Thyroid gland (tissue), 4 donors: ENCODE measurements at regions not wholly inside any gene's neighbourhood (a gene's known extent, or its start where the extent isn't known, plus 50 kb on each side); places are given as distances from the start of the nearest gene placed in this dataset.

Experiments
- DNase-seq, 2 donors: peaks; one replicate each; pipeline ENCODE4 v3.0.0-alpha.2; 2019
- H3K27ac ChIP-seq, 3 donors: fragments of 200-600 bp; sonication (generic); 1 replicate in 2 of 3; 2 replicates in 1 of 3; pipeline ENCODE4 v1.5.1; 2016 to 2019; ENCODE audit warnings: mild to moderate bottlenecking in 1 of 3, moderate library complexity in 1 of 3
- H3K27me3 ChIP-seq: fragments of 200-600 bp; sonication (generic); one replicate; pipeline ENCODE4 v1.5.1; 2019
- H3K36me3 ChIP-seq, 2 donors: fragments of 200-600 bp; sonication (generic); one replicate each; pipeline ENCODE4 v1.5.1; 2016 to 2019
- H3K4me1 ChIP-seq, 2 donors: fragments of 200-600 bp; sonication (generic); one replicate each; pipeline ENCODE4 v1.5.1; 2017 to 2019
- H3K4me3 ChIP-seq, 3 donors: fragments of 200-600 bp; sonication (generic); replicated peaks in 1 of 3; 1 replicate in 2 of 3; 2 replicates in 1 of 3; pipeline ENCODE4 v1.5.1; 2016; ENCODE audit warnings: mild to moderate bottlenecking in 1 of 3
- H3K9me3 ChIP-seq: fragments of 200-600 bp; sonication (generic); one replicate; pipeline ENCODE4 v1.5.1; 2017
- POLR2A ChIP-seq, 2 donors: fragments of 450-650 bp; IDR thresholded peaks; one replicate each; pipeline ENCODE4 v1.6.1; 2017; ENCODE audit warnings: antibody characterized with exemption in 2 of 2, mild to moderate bottlenecking in 2 of 2, moderate library complexity in 1 of 2
- WGBS, 2 donors: methylation state at CpG; one replicate each; pipeline ENCODE4 v1.1.5; 2017; 5-methylcytosine and 5-hydroxymethylcytosine counted together
- intact Hi-C: fragments of 100-400 bp; cut with DNase I; formaldehyde crosslinking; loops from one replicate; pipeline ENCODE4 v1.15.1; 2023
- TF ChIP-seq, protein P1 (sequence below), 6 experiments: fragments of 200-600 bp in 3 of 6; fragments of 450-650 bp in 3 of 6; sonication (generic) in 3 of 6; IDR thresholded peaks; one replicate each; pipeline ENCODE4 v1.5.1; 2016 to 2019; ENCODE audit warnings: antibody characterized with exemption in 6 of 6, mild to moderate bottlenecking in 2 of 6, inconsistent platforms in 1 of 6, moderate library complexity in 1 of 6

DNA sequence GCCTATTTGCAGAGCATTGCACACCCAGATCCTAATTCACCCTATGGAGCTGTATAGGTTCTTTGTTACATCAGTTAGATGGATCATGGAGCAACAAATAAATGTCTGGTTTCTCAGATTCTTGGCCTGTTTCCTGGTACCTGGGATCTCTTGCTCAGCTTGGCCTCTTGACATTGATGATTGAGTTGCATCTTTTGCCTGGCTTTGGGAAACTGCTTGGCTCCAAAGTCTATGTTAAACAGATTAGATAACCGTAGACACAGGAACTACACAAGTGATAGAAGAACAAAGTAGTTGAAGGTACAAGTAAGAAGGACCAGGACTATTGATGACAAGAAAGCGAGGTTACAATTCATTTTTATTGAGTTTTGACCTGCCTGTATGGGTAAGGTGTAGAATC, 77.3 kb downstream of the TMEM100 start:
- DNase-seq: no peak
- WGBS, 2 donors: 95 to 97% methylated on average over 2 of the region's 2 CpGs
- H3K27me3 ChIP-seq: no peaks in the 10 kb centered on the region
- H3K36me3 ChIP-seq: no peaks in the 10 kb centered on the region
- no peaks in the 10 kb centered on the region for H3K9me3 ChIP-seq
- no peak overlapping the region for H3K4me3 ChIP-seq
- H3K27ac ChIP-seq: no peak overlapping the region
- no peak for TF ChIP-seq POLR2A (IDR thresholded peaks at IDR 0.05)
- TF ChIP-seq, protein P1, sequence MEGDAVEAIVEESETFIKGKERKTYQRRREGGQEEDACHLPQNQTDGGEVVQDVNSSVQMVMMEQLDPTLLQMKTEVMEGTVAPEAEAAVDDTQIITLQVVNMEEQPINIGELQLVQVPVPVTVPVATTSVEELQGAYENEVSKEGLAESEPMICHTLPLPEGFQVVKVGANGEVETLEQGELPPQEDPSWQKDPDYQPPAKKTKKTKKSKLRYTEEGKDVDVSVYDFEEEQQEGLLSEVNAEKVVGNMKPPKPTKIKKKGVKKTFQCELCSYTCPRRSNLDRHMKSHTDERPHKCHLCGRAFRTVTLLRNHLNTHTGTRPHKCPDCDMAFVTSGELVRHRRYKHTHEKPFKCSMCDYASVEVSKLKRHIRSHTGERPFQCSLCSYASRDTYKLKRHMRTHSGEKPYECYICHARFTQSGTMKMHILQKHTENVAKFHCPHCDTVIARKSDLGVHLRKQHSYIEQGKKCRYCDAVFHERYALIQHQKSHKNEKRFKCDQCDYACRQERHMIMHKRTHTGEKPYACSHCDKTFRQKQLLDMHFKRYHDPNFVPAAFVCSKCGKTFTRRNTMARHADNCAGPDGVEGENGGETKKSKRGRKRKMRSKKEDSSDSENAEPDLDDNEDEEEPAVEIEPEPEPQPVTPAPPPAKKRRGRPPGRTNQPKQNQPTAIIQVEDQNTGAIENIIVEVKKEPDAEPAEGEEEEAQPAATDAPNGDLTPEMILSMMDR (IDR thresholded peaks at IDR 0.05): no peak
- H3K4me1 ChIP-seq: peaks cover 8 to 9% of the 10 kb centered on the region in 2 donors
- intact Hi-C loops: no loop called here

DNA sequence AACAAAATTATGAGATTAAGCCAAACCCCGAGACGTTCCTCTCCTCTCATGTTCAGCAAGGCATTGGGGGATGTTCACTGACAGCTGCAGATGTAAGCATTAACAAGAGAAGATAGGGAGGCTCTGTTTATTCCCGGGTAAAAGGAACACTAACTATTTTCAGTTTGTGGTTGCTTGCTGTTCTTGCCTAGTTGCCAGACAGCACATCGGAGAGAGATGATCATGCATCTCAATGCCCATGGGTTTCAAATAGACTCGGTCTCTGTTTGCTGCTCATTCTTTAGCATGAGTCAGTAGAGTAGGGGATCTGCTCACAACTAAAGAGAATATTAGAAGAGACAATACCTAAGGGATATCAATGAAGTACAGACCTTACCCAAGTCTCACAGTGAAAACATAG, 78.3 kb downstream of the TMEM100 start:
- TF ChIP-seq, protein P1 (IDR thresholded peaks at IDR 0.05): no peak
- TF ChIP-seq POLR2A (IDR thresholded peaks at IDR 0.05): no peak
- Histone ChIP-seq H3K27ac (no peak overlapping the region), H3K4me1 (peaks cover 8 to 11% of the 10 kb centered on the region in 2 donors), H3K36me3 (no peaks in the 10 kb centered on the region), H3K4me3 (no peak overlapping the region), H3K27me3 (no peaks in the 10 kb centered on the region), H3K9me3 (no peaks in the 10 kb centered on the region)
- intact Hi-C loops: no loop called here
- no peak for DNase-seq
- WGBS, 2 donors: 90 to 93% methylated on average over 5 of the region's 5 CpGs

DNA sequence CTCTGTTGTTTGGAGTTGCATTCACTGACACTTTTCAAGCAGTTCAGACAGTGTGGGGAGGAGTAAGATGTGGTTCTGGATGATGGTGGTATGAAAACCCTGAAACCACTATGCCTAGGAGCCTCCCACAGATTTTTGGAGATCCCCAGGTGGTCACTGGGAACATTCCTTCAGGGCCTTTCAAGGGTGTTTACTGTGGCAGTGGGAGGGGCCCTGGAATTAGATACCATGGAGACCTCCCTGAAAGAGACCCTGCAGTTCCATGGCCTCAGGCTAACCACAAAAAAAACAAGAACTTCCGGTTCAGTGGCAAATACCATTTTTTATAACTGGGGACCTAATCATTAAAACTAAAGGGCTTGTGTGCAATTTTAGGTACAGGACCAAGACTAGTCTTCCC, 79.9 kb downstream of the TMEM100 start:
- H3K4me3 ChIP-seq: no peak overlapping the region
- 58 to 83% methylated on average over 1 of the region's 1 CpG for WGBS, 2 donors

DNA sequence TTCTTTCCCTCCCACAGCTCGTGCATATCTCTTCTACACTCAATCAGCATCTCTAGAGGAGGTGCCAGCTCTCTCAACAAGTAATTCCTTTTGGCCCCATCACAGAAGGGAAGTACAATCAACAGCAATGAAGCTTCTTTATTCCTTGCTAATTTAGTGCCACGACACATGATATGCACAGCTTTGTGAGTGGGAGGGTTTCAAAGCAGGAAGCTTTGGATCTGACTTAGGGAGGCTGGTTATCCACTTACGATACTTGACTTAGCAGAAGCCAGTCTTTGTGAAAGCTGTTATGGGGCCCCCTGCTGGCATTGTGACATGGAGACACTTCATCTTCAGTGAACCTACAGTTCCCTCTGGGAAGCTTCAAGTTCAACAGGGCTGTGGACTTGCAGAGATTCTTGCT, 81.0 kb downstream of the TMEM100 start:
- intact Hi-C loops: no loop called here
- TF ChIP-seq, protein P1 (IDR thresholded peaks at IDR 0.05): peak in 4 of 6 experiments; percentile 24 to 59 (median 44)
- no peak for TF ChIP-seq POLR2A (IDR thresholded peaks at IDR 0.05)
- peaks cover 8 to 11% of the 10 kb centered on the region in 2 donors for H3K4me1 ChIP-seq
- H3K36me3 ChIP-seq: no peaks in the 10 kb centered on the region
- no peak overlapping the region for H3K4me3 ChIP-seq
- H3K27ac ChIP-seq: peak overlapping the region in 1 of 3 donors; percentile 13
- peak; percentile 67 to 75 for DNase-seq
- no peaks in the 10 kb centered on the region for H3K9me3 ChIP-seq
- H3K27me3 ChIP-seq: no peaks in the 10 kb centered on the region
- WGBS, 2 donors: 19 to 29% methylated on average over 3 of the region's 3 CpGs

More for the DNA sequence above, 79.9 kb downstream of the TMEM100 start:
- H3K4me1 ChIP-seq: peaks cover 8 to 11% of the 10 kb centered on the region in 2 donors
- H3K36me3 ChIP-seq: no peaks in the 10 kb centered on the region
- no peaks in the 10 kb centered on the region for H3K27me3 ChIP-seq
- H3K9me3 ChIP-seq: no peaks in the 10 kb centered on the region
- intact Hi-C loops: no loop called here
- no peak for DNase-seq
- no peak overlapping the region for H3K27ac ChIP-seq
- no peak for TF ChIP-seq POLR2A (IDR thresholded peaks at IDR 0.05)
- TF ChIP-seq, protein P1 (IDR thresholded peaks at IDR 0.05): no peak

DNA sequence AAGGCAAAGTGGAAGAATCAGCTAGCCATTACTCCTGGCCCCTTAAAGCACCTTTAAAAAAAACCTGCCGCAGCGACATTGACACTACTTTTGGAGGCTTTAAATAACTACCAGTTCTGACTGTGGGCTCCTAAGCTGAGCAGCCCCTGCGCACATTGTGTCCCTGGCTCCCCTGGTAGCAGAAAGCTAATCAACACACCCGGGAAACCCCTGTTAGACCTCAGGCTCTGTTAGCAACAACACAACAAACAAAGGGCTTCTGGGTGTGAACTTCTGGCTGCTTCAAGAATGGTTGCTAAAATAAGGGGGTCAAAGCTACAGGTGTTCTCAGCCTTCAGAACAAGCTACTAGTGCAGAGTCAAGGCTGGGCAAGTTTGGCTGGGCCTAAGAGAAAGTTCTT, 83.6 kb downstream of the TMEM100 start:
- no peak overlapping the region for H3K27ac ChIP-seq
- no peak for DNase-seq
- H3K4me1 ChIP-seq: peaks cover 11 to 16% of the 10 kb centered on the region in 2 donors
- intact Hi-C loops: no loop called here
- no peaks in the 10 kb centered on the region for H3K9me3 ChIP-seq
- no peaks in the 10 kb centered on the region for H3K27me3 ChIP-seq
- no peak for TF ChIP-seq POLR2A (IDR thresholded peaks at IDR 0.05)
- TF ChIP-seq, protein P1 (IDR thresholded peaks at IDR 0.05): no peak
- 63 to 73% methylated on average over 4 of the region's 4 CpGs for WGBS, 2 donors
- no peaks in the 10 kb centered on the region for H3K36me3 ChIP-seq
- H3K4me3 ChIP-seq: no peak overlapping the region
